Astrocyte (in vitro differentiated cells and primary cell): ENCODE measurements at regions not wholly inside any gene's neighbourhood (a gene's known extent, or its start where the extent isn't known, plus 50 kb on each side); places are given as distances from the start of the nearest gene placed in this dataset.

Source experiments
- DNase-seq: peaks from one replicate; pipeline ENCODE4 v3.0.0-alpha.2; 2010; ENCODE audit warnings: low read depth
- FAIRE-seq: peaks from 2 replicates; lab custom pipeline; 2011; peaks lifted over from hg19 to GRCh38; lab: Jason Lieb, UNC
- H2AFZ ChIP-seq: 2 replicates; pipeline ENCODE4 v1.6.0; 2012; ENCODE audit warnings: low read depth, low read length, inconsistent platforms
- H3K27ac ChIP-seq: 2 replicates; pipeline ENCODE4 v1.5.1; 2011; ENCODE audit warnings: low read depth, low read length, inconsistent platforms
- H3K27me3 ChIP-seq: 2 replicates; pipeline ENCODE4 v1.6.0; 2011; ENCODE audit warnings: low read length, inconsistent platforms; ENCODE audit not compliant: insufficient read depth
- H3K36me3 ChIP-seq: 2 replicates; pipeline ENCODE4 v1.5.1; 2011; ENCODE audit warnings: low read length, inconsistent platforms; ENCODE audit not compliant: insufficient read depth
- H3K4me1 ChIP-seq: 2 replicates; pipeline ENCODE4 v1.5.1; 2011; ENCODE audit warnings: low read length, inconsistent platforms; ENCODE audit not compliant: insufficient read depth
- H3K4me2 ChIP-seq: 2 replicates; pipeline ENCODE4 v1.6.0; 2012; ENCODE audit warnings: low read length, inconsistent platforms
- H3K4me3 ChIP-seq: 2 replicates; pipeline ENCODE4 v1.5.1; 2011; ENCODE audit warnings: low read depth, mild to moderate bottlenecking, low read length, inconsistent platforms; ENCODE audit not compliant: insufficient read depth
- H3K79me2 ChIP-seq: 2 replicates; pipeline ENCODE4 v1.6.0; 2012; ENCODE audit warnings: mild to moderate bottlenecking, low read length, inconsistent platforms; ENCODE audit not compliant: insufficient read depth
- H3K9ac ChIP-seq: 2 replicates; pipeline ENCODE4 v1.6.0; 2012; ENCODE audit warnings: mild to moderate bottlenecking, low read length, inconsistent platforms
- H3K9me3 ChIP-seq: 2 replicates; pipeline ENCODE4 v1.5.1; 2012; ENCODE audit warnings: low read depth, mild to moderate bottlenecking, low read length, inconsistent platforms; ENCODE audit not compliant: insufficient read depth
- H4K20me1 ChIP-seq: 2 replicates; pipeline ENCODE4 v1.6.0; 2012; ENCODE audit warnings: low read length, inconsistent platforms; ENCODE audit not compliant: insufficient read depth
- H3K27ac Mint-ChIP-seq: one replicate; pipeline ENCODE4 v1.8.0; 2021; ENCODE audit warnings: mild to moderate bottlenecking, mixed read lengths; ENCODE audit not compliant: unreplicated experiment
- H3K27me3 Mint-ChIP-seq: one replicate; pipeline ENCODE4 v1.8.0; 2021; ENCODE audit warnings: low read depth, mixed read lengths; ENCODE audit not compliant: unreplicated experiment
- H3K36me3 Mint-ChIP-seq: one replicate; pipeline ENCODE4 v1.8.0; 2021; ENCODE audit warnings: low read depth, mixed read lengths; ENCODE audit not compliant: unreplicated experiment
- H3K4me1 Mint-ChIP-seq: one replicate; pipeline ENCODE4 v1.8.0; 2021; ENCODE audit warnings: low read depth, mixed read lengths; ENCODE audit not compliant: unreplicated experiment
- H3K4me3 Mint-ChIP-seq: one replicate; pipeline ENCODE4 v1.8.0; 2021; ENCODE audit warnings: mild to moderate bottlenecking, moderate library complexity, mixed read lengths; ENCODE audit not compliant: unreplicated experiment
- H3K9me3 Mint-ChIP-seq: one replicate; pipeline ENCODE4 v1.8.0; 2021; ENCODE audit warnings: mild to moderate bottlenecking, mixed read lengths; ENCODE audit not compliant: unreplicated experiment
- CTCF ChIP-seq: IDR thresholded peaks from 2 replicates; pipeline ENCODE4 v1.5.1; 2011; ENCODE audit warnings: low read depth, mild to moderate bottlenecking, inconsistent platforms, low read length, moderate library complexity; ENCODE audit not compliant: insufficient read depth
- EZH2 ChIP-seq: IDR thresholded peaks from 2 replicates; pipeline ENCODE4 v1.6.1; 2012; ENCODE audit warnings: mild to moderate bottlenecking, low read length, inconsistent platforms; ENCODE audit not compliant: insufficient read depth

DNA sequence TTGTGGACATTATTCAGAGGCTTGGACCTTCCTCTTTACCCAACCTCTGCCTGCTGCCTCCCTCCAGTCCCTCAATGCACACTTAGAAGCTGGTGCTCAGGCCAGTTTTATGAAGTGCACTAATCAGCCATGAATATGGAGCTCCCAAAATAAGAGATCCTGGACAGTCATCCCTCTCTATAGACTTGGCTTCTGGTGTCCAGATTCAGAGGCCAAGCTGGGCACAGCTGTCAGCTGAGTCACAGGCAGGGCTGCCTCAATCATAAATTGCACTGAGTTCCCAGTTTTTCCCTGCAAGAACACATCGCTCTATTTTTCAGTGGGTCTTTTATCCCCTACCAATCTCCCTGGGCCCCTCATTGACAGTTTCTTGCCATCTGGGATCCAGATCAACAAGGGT, 161.7 kb upstream of the CADM1 start:
- DNase-seq, result no peak
- H3K4me2 ChIP-seq, result no peak overlapping the region
- no peak for TF ChIP-seq CTCF
- no peak for TF ChIP-seq EZH2
- H4K20me1 ChIP-seq, result no peaks in the 10 kb centered on the region
- H3K27ac ChIP-seq, result no peak overlapping the region
- Mint-ChIP-seq H3K27ac (peak overlapping the region; percentile 43), H3K27me3 (no peaks in the 10 kb centered on the region), H3K4me3 (no peak overlapping the region), H3K36me3 (peaks cover 19% of the 10 kb centered on the region), H3K4me1 (peaks cover 13% of the 10 kb centered on the region), H3K9me3 (peaks cover 3% of the 10 kb centered on the region)
- no peaks in the 10 kb centered on the region for H3K27me3 ChIP-seq
- no peak overlapping the region for H2AFZ ChIP-seq
- peaks cover 9% of the 10 kb centered on the region for H3K4me1 ChIP-seq
- FAIRE-seq, result no peak
- no peaks in the 10 kb centered on the region for H3K36me3 ChIP-seq
- no peak overlapping the region for H3K9ac ChIP-seq
- H3K9me3 ChIP-seq, result no peaks in the 10 kb centered on the region
- H3K79me2 ChIP-seq, result no peaks in the 10 kb centered on the region
- no peak overlapping the region for H3K4me3 ChIP-seq

DNA sequence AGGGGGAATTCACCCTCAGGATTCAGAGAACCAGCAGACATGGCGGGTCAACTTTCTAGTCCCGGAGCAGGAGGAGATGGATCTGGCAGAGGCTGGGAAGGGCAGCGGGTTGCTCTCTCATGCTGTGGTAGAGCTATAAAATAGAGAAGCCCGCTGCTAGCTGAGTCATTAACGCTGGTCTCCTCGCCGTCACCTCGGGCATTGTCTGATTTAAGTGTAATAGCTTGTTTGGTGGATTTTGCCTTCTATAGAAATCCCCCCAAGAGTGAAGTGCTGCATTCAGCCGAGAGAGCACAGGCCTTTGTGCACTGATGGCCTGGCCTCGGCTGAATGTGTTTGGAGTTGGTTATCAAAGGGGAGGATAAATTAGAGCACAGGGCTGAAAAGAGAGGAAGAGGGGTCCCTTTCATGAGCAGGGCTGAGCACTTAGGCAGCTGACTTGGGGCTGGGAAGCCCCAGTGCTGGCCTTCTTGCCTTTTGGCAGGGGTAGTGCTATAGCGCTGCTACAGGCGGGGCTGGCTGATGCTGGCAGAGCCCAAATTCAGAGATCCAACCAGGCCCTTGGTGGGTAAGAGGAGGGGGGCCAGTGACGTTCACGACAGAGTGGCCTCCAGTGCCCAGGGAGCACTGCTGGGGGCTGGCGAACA, 161.1 kb upstream of the CADM1 start:
- Histone ChIP-seq H3K9ac (no peak overlapping the region), H3K27ac (no peak overlapping the region), H3K9me3 (no peaks in the 10 kb centered on the region), H3K36me3 (no peaks in the 10 kb centered on the region), H4K20me1 (no peaks in the 10 kb centered on the region), H3K27me3 (no peaks in the 10 kb centered on the region), H3K4me1 (peaks cover 9% of the 10 kb centered on the region), H2AFZ (peak overlapping the region; percentile 16), H3K4me3 (no peak overlapping the region), H3K4me2 (peak overlapping the region; percentile 31), H3K79me2 (no peaks in the 10 kb centered on the region)
- FAIRE-seq (no peak), DNase-seq (no peak)
- H3K27ac Mint-ChIP-seq, result no peak overlapping the region
- peaks cover 20% of the 10 kb centered on the region for H3K4me1 Mint-ChIP-seq
- H3K27me3 Mint-ChIP-seq, result no peaks in the 10 kb centered on the region
- H3K9me3 Mint-ChIP-seq, result peaks cover 3% of the 10 kb centered on the region
- peak overlapping the region; percentile 67 for H3K4me3 Mint-ChIP-seq
- peaks cover 15% of the 10 kb centered on the region for H3K36me3 Mint-ChIP-seq
- no peak for TF ChIP-seq CTCF
- TF ChIP-seq EZH2, result no peak

DNA sequence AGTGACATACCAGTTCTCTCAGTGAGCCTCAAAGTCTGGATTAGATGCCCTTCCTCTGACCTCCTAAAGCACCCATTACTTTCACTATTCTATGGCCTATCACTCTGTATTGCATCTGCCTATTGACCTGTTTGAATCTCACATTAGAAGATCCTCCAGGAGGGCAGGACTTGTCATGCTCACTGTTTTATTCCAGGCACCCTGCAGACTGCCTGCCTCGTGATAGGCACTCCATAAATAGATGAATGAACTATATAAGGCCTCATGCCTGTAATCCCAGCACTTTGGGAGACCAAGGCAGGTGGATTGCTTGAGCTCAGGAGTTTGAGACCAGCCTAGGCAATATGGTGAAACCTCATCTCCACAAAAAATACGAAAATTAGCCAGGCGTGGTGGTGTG, 160.1 kb upstream of the CADM1 start:
- H3K27ac Mint-ChIP-seq, result no peak overlapping the region
- no peak overlapping the region for H3K4me3 ChIP-seq
- FAIRE-seq, result no peak

More for the DNA sequence above, 160.1 kb upstream of the CADM1 start:
- H3K79me2 ChIP-seq, result no peaks in the 10 kb centered on the region
- no peak overlapping the region for H2AFZ ChIP-seq
- H3K36me3 ChIP-seq, result no peaks in the 10 kb centered on the region
- no peak for DNase-seq
- Mint-ChIP-seq H3K4me1 (peaks cover 20% of the 10 kb centered on the region), H3K4me3 (no peak overlapping the region), H3K27me3 (no peaks in the 10 kb centered on the region), H3K9me3 (peaks cover 3% of the 10 kb centered on the region), H3K36me3 (peaks cover 12% of the 10 kb centered on the region)
- no peak overlapping the region for H3K4me2 ChIP-seq
- TF ChIP-seq EZH2, result no peak
- TF ChIP-seq CTCF, result no peak
- no peaks in the 10 kb centered on the region for H4K20me1 ChIP-seq
- H3K9ac ChIP-seq, result no peak overlapping the region
- H3K9me3 ChIP-seq, result no peaks in the 10 kb centered on the region
- no peak overlapping the region for H3K27ac ChIP-seq
- peaks cover 16% of the 10 kb centered on the region for H3K4me1 ChIP-seq
- H3K27me3 ChIP-seq, result no peaks in the 10 kb centered on the region
